ENCODE measurements at regions not wholly inside any gene's neighbourhood (a gene's known extent, or its start where the extent isn't known, plus 50 kb on each side); places are given as distances from the start of the nearest gene placed in this dataset.

DNA sequence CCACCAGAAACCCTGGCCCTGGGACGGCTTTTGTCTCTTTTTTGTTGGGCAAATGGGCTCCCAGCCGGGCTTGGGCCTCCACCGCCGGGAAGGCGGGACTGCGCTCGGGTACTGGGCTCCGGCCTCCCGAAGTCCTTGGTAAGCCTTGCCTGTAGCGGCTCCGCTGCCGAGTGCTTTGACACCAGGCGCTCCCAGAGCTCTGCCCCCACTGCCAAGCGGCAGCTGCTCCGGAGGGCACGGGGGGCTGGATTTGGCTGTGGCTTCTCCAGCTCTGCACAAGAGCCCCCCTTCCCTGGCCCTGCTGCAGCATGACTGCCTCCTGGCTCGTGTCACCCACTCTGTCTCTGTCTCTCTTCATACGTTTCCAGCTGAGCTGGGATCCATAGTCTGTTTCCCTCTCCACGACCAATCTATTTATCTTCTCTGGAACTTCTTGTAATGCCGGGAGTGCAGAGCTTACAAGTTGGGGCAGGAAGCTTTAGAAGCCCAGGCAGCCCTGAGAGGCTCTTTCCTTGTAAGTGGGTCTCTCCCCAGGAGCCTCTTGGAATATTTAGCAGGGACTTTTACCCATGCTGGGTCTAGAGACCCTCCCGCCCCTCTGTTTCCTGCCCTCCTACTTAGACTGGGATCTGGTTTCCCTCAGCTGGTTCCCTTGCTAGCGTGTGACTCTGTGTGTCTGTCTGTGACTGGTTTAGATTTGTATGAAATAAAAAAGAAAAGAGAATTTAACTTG, 246.9 kb upstream of the GSE1 start:
- no peaks in the 10 kb centered on the region for H3F3A ChIP-seq (ENCODE audit: insufficient read depth, low read length, poor library complexity, severe bottlenecking)
- H3K4me2 ChIP-seq (ENCODE audit: low read length): no peak overlapping the region
- no peaks in the 10 kb centered on the region for H3K9me2 ChIP-seq (ENCODE audit: insufficient read depth, low read length)
- no peak overlapping the region for H2AFZ ChIP-seq (ENCODE audit: low read depth, low read length)
- H3K4me3 ChIP-seq (ENCODE audit: low read length): no peak overlapping the region
- H3K27me3 ChIP-seq (ENCODE audit: insufficient read depth, low read depth, low read length): no peaks in the 10 kb centered on the region
- no peak overlapping the region for H3K27ac ChIP-seq (ENCODE audit: low read length)
- TF ChIP-seq POLR2AphosphoS5 (IDR thresholded peaks at IDR 0.05): no peak
- TF ChIP-seq TAF1 (IDR thresholded peaks at IDR 0.05; ENCODE audit: low read depth): no peak
- no peak for TF ChIP-seq SMC3 (conservative IDR thresholded peaks at IDR 0.05; ENCODE audit: poor library complexity)
- no peak for TF ChIP-seq MXI1 (conservative IDR thresholded peaks at IDR 0.05; ENCODE audit: poor library complexity, severe bottlenecking)
- TF ChIP-seq, protein P1, sequence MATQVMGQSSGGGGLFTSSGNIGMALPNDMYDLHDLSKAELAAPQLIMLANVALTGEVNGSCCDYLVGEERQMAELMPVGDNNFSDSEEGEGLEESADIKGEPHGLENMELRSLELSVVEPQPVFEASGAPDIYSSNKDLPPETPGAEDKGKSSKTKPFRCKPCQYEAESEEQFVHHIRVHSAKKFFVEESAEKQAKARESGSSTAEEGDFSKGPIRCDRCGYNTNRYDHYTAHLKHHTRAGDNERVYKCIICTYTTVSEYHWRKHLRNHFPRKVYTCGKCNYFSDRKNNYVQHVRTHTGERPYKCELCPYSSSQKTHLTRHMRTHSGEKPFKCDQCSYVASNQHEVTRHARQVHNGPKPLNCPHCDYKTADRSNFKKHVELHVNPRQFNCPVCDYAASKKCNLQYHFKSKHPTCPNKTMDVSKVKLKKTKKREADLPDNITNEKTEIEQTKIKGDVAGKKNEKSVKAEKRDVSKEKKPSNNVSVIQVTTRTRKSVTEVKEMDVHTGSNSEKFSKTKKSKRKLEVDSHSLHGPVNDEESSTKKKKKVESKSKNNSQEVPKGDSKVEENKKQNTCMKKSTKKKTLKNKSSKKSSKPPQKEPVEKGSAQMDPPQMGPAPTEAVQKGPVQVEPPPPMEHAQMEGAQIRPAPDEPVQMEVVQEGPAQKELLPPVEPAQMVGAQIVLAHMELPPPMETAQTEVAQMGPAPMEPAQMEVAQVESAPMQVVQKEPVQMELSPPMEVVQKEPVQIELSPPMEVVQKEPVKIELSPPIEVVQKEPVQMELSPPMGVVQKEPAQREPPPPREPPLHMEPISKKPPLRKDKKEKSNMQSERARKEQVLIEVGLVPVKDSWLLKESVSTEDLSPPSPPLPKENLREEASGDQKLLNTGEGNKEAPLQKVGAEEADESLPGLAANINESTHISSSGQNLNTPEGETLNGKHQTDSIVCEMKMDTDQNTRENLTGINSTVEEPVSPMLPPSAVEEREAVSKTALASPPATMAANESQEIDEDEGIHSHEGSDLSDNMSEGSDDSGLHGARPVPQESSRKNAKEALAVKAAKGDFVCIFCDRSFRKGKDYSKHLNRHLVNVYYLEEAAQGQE (IDR thresholded peaks at IDR 0.05; ENCODE audit: borderline replicate concordance): no peak
- no peak for TF ChIP-seq RAD21 (conservative IDR thresholded peaks at IDR 0.05)
- TF ChIP-seq EZH2 (IDR thresholded peaks at IDR 0.05; ENCODE audit: borderline replicate concordance, insufficient read depth, low read length, poor library complexity, severe bottlenecking): no peak
- TF ChIP-seq, protein P2, sequence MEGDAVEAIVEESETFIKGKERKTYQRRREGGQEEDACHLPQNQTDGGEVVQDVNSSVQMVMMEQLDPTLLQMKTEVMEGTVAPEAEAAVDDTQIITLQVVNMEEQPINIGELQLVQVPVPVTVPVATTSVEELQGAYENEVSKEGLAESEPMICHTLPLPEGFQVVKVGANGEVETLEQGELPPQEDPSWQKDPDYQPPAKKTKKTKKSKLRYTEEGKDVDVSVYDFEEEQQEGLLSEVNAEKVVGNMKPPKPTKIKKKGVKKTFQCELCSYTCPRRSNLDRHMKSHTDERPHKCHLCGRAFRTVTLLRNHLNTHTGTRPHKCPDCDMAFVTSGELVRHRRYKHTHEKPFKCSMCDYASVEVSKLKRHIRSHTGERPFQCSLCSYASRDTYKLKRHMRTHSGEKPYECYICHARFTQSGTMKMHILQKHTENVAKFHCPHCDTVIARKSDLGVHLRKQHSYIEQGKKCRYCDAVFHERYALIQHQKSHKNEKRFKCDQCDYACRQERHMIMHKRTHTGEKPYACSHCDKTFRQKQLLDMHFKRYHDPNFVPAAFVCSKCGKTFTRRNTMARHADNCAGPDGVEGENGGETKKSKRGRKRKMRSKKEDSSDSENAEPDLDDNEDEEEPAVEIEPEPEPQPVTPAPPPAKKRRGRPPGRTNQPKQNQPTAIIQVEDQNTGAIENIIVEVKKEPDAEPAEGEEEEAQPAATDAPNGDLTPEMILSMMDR (IDR thresholded peaks at IDR 0.05; ENCODE audit: poor library complexity, severe bottlenecking): no peak
- no peak for TF ChIP-seq EP300 (conservative IDR thresholded peaks at IDR 0.05; ENCODE audit: poor library complexity, severe bottlenecking)
- H3K9me3 ChIP-seq (ENCODE audit: low read length): no peaks in the 10 kb centered on the region
- H3K9ac ChIP-seq (ENCODE audit: low read length): no peak overlapping the region
- H4K20me1 ChIP-seq (ENCODE audit: insufficient read depth): no peaks in the 10 kb centered on the region
- no peaks in the 10 kb centered on the region for H3K36me3 ChIP-seq (ENCODE audit: insufficient read depth, low read length)
- H3K79me2 ChIP-seq (replicated peaks; ENCODE audit: insufficient read depth, low read length): no peaks in the 10 kb centered on the region

- Histone ChIP-seq H3K27ac (ENCODE audit: low read length) (no peak overlapping the region), H3F3A (ENCODE audit: insufficient read depth, low read length, poor library complexity, severe bottlenecking) (no peaks in the 10 kb centered on the region), H3K9me2 (ENCODE audit: insufficient read depth, low read length) (no peaks in the 10 kb centered on the region), H2AFZ (ENCODE audit: low read depth, low read length) (no peak overlapping the region), H3K36me3 (ENCODE audit: insufficient read depth, low read length) (no peaks in the 10 kb centered on the region), H3K4me2 (ENCODE audit: low read length) (no peak overlapping the region), H4K20me1 (ENCODE audit: insufficient read depth) (no peaks in the 10 kb centered on the region), H3K9me3 (ENCODE audit: low read length) (no peaks in the 10 kb centered on the region), H3K9ac (ENCODE audit: low read length) (no peak overlapping the region), H3K27me3 (ENCODE audit: insufficient read depth, low read depth, low read length) (no peaks in the 10 kb centered on the region), H3K4me3 (ENCODE audit: low read length) (no peak overlapping the region), H3K79me2 (replicated peaks; ENCODE audit: insufficient read depth, low read length) (no peaks in the 10 kb centered on the region)
- TF ChIP-seq EZH2 (IDR thresholded peaks at IDR 0.05; ENCODE audit: borderline replicate concordance, insufficient read depth, low read length, poor library complexity, severe bottlenecking) (no peak), TAF1 (IDR thresholded peaks at IDR 0.05; ENCODE audit: low read depth) (no peak), RAD21 (conservative IDR thresholded peaks at IDR 0.05) (no peak), EP300 (conservative IDR thresholded peaks at IDR 0.05; ENCODE audit: poor library complexity, severe bottlenecking) (no peak), SMC3 (conservative IDR thresholded peaks at IDR 0.05; ENCODE audit: poor library complexity) (no peak), POLR2AphosphoS5 (IDR thresholded peaks at IDR 0.05) (no peak), MXI1 (conservative IDR thresholded peaks at IDR 0.05; ENCODE audit: poor library complexity, severe bottlenecking) (no peak)
- TF ChIP-seq, protein P1 (IDR thresholded peaks at IDR 0.05; ENCODE audit: borderline replicate concordance): no peak
- TF ChIP-seq, protein P2 (IDR thresholded peaks at IDR 0.05; ENCODE audit: poor library complexity, severe bottlenecking): no peak
These were observed 245.6 kb upstream of the GSE1 start for GRCh38 chr16:85367485-85367884.
